Mammary epithelial cell (primary cell): ENCODE measurements at regions not wholly inside any gene's neighbourhood (a gene's known extent, or its start where the extent isn't known, plus 50 kb on each side); places are given as distances from the start of the nearest gene placed in this dataset.

ENCODE experiments used
- EZH2 ChIP-seq: IDR thresholded peaks from 2 replicates; pipeline ENCODE4 v1.6.1; 2012; ENCODE audit warnings: low read length, inconsistent platforms, borderline replicate concordance
- TF ChIP-seq, protein P1 (sequence below), 2 donors: IDR thresholded peaks in 1 of 2; conservative IDR thresholded peaks in 1 of 2; 2 replicates each; pipeline ENCODE4 v1.5.1; 2011 to 2012; ENCODE audit warnings: inconsistent platforms in 2 of 2, low read length in 2 of 2, mild to moderate bottlenecking in 2 of 2, control low read depth in 1 of 2, low read depth in 1 of 2; ENCODE audit not compliant: insufficient read depth in 1 of 2; ENCODE audit errors: extremely low read depth in 1 of 2

DNA sequence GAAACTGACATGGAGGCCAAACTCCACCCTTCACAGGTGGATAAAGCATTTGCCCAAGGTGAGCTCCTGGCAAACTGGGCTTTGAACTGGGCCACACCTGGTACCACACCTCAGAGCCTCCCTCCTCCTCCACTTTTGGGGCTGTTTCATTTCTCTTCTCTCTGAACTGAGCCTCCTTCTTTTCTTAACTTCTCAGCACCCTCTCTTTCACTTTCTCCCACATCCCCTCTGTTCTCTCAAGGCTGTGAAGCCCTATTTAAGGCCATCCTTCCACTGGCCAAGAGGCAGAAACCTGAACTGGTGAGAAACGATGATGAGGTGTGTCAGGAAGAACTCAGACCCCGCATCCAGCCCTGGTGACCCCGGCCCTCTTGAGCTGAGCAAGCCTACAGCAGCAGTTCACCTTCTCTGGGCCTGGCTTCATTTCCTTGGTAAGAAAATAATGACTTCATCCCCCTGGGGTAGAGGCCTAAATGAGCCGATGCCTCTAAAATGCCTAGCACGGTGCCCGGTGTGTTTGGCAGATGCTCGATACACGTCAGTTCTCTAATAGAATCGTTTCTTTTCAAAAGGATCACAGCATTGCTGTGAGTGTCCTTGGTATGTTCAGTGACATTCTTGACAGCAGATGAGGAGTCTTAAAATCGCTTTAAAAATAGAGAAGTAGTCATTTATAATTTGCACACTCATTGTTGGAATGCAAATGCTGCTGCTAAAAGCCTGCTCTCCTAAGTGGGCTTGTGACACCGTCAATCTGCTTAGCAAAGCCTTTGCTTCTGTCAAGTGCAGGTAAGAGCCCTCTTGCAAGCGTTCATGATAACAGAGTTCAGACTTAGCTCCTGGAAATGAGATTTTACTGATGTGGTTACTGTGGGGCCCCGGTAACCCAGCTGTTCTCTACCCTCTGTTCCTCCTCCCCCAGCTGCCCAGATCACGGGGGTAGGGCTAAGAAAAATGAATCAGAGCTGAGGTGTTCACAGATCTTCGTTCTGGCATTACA is 97.7 kb upstream of the ATP2B2 start:
- TF ChIP-seq, protein P1, sequence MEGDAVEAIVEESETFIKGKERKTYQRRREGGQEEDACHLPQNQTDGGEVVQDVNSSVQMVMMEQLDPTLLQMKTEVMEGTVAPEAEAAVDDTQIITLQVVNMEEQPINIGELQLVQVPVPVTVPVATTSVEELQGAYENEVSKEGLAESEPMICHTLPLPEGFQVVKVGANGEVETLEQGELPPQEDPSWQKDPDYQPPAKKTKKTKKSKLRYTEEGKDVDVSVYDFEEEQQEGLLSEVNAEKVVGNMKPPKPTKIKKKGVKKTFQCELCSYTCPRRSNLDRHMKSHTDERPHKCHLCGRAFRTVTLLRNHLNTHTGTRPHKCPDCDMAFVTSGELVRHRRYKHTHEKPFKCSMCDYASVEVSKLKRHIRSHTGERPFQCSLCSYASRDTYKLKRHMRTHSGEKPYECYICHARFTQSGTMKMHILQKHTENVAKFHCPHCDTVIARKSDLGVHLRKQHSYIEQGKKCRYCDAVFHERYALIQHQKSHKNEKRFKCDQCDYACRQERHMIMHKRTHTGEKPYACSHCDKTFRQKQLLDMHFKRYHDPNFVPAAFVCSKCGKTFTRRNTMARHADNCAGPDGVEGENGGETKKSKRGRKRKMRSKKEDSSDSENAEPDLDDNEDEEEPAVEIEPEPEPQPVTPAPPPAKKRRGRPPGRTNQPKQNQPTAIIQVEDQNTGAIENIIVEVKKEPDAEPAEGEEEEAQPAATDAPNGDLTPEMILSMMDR (conservative IDR thresholded peaks at IDR 0.05 in 1 of 2, IDR thresholded peaks at IDR 0.05 in 1 of 2; ENCODE audit: extremely low read depth in 1 of 2, insufficient read depth in 1 of 2, low read depth in 1 of 2, low read length in 2 of 2) = no peak
- TF ChIP-seq EZH2 = no peak
